H1 (cell line): ENCODE measurements at regions not wholly inside any gene's neighbourhood (a gene's known extent, or its start where the extent isn't known, plus 50 kb on each side); places are given as distances from the start of the nearest gene placed in this dataset.

Experiments used
- CTCF ChIA-PET: fragments of 300-600 bp; sonication (Branson Sonifier 250); formaldehyde crosslinking; loops from one replicate; lab custom pipeline; 2021; ENCODE audit not compliant: partially characterized antibody; lab: Charles Lee
- POLR2A ChIA-PET: fragments of 300-600 bp; sonication (Branson Sonifier 250); formaldehyde crosslinking; loops from one replicate; lab custom pipeline; 2021; ENCODE audit warnings: inconsistent platforms; ENCODE audit not compliant: partially characterized antibody; lab: Charles Lee
- DNase-seq, 2 experiments: peaks; one replicate each; pipeline versions ENCODE4 v3.0.0 to v3.0.0-alpha.2; 2010 to 2022; ENCODE audit warnings: low spot score in 2 of 2, low read depth in 1 of 2, mixed read lengths in 1 of 2
- FAIRE-seq: peaks from 2 replicates; lab custom pipeline; 2011; peaks lifted over from hg19 to GRCh38; lab: Jason Lieb, UNC
- H2AFZ ChIP-seq: 2 replicates; pipeline ENCODE4 v1.8.1; 2012; ENCODE audit warnings: low read length, inconsistent platforms
- H2AK5ac ChIP-seq: 2 replicates; pipeline ENCODE4 v1.6.1; 2013; ENCODE audit warnings: low read depth, low read length
- H2BK120ac ChIP-seq: replicated peaks from 2 replicates; pipeline ENCODE3; 2013; ENCODE audit warnings: low read depth, low read length, inconsistent platforms
- H2BK12ac ChIP-seq: 2 replicates; pipeline ENCODE4 v1.6.1; 2013; ENCODE audit warnings: low read depth, low read length
- H2BK15ac ChIP-seq: 2 replicates; pipeline ENCODE4 v1.6.1; 2013; ENCODE audit warnings: low read length
- H2BK20ac ChIP-seq: 2 replicates; pipeline ENCODE4 v1.6.1; 2013; ENCODE audit warnings: low read length
- H2BK5ac ChIP-seq: 2 replicates; pipeline ENCODE4 v1.6.1; 2013; ENCODE audit warnings: low read depth, low read length
- H3K14ac ChIP-seq: 2 replicates; pipeline ENCODE4 v1.6.1; 2013; ENCODE audit warnings: inconsistent platforms; ENCODE audit not compliant: insufficient read length
- H3K18ac ChIP-seq: 2 replicates; pipeline ENCODE4 v1.6.1; 2013; ENCODE audit warnings: low read length; ENCODE audit errors: extremely low read depth
- H3K23ac ChIP-seq: 2 replicates; pipeline ENCODE4 v1.6.1; 2013; ENCODE audit warnings: inconsistent platforms; ENCODE audit not compliant: insufficient read length
- H3K23me2 ChIP-seq: 2 replicates; pipeline ENCODE4 v1.6.1; 2013; ENCODE audit warnings: low read depth, low read length
- H3K27ac ChIP-seq: 2 replicates; pipeline ENCODE4 v1.6.1; 2011; ENCODE audit warnings: low read depth, low read length, inconsistent platforms
- H3K27me3 ChIP-seq, 4 experiments: replicated peaks in 1 of 4; 1 replicate in 1 of 4; 2 replicates in 3 of 4; pipeline versions ENCODE4 v1.6.1 to v1.8.1; 2011 to 2013; ENCODE audit warnings: low read length in 3 of 4, mild to moderate bottlenecking in 3 of 4, inconsistent platforms in 2 of 4, mixed read lengths in 2 of 4, moderate library complexity in 1 of 4; ENCODE audit not compliant: control insufficient read depth in 3 of 4, insufficient read depth in 3 of 4; ENCODE audit errors: extremely low read depth in 1 of 4
- H3K36me3 ChIP-seq, 4 experiments: 2 replicates each; pipeline versions ENCODE4 v1.6.1 to v1.8.1; 2011 to 2013; ENCODE audit warnings: mild to moderate bottlenecking in 4 of 4, low read length in 3 of 4, moderate library complexity in 2 of 4, control low read depth in 1 of 4, inconsistent platforms in 1 of 4; ENCODE audit not compliant: insufficient read depth in 4 of 4, control insufficient read depth in 2 of 4
- H3K4ac ChIP-seq: replicated peaks from 2 replicates; pipeline ENCODE3; 2013; ENCODE audit warnings: low read length, low read depth, mixed read lengths, inconsistent platforms; ENCODE audit not compliant: insufficient read length
- H3K4me1 ChIP-seq, 4 experiments: replicated peaks in 1 of 4; 1 replicate in 1 of 4; 2 replicates in 3 of 4; pipeline versions ENCODE4 v1.6.1 to v1.8.1; 2011 to 2013; ENCODE audit warnings: low read length in 3 of 4, inconsistent platforms in 2 of 4, mixed read lengths in 1 of 4; ENCODE audit not compliant: insufficient read depth in 4 of 4, control insufficient read depth in 3 of 4
- H3K4me2 ChIP-seq, 2 experiments: 2 replicates each; pipeline versions ENCODE4 v1.6.1 to v1.8.1; 2011 to 2013; ENCODE audit warnings: low read depth in 2 of 2, low read length in 2 of 2, control low read depth in 1 of 2, inconsistent platforms in 1 of 2, mild to moderate bottlenecking in 1 of 2; ENCODE audit not compliant: insufficient read depth in 1 of 2
- H3K4me3 ChIP-seq, 4 experiments: fragments of 200-600, 300-600 bp in 1 of 4; sonication (generic), shearing (Covaris generic), sonication (Bioruptor Twin) in 1 of 4; 2 replicates each; pipeline versions ENCODE4 v1.5.1 to v1.8.1; 2011 to 2016; ENCODE audit warnings: low read length in 4 of 4, low read depth in 3 of 4, control low read depth in 2 of 4, inconsistent platforms in 2 of 4, mild to moderate bottlenecking in 2 of 4, mixed read lengths in 1 of 4, moderate library complexity in 1 of 4; ENCODE audit not compliant: insufficient read depth in 2 of 4; ENCODE audit errors: extremely low read depth in 1 of 4
- H3K56ac ChIP-seq: replicated peaks from 2 replicates; pipeline ENCODE3; 2013; ENCODE audit warnings: low read depth, mild to moderate bottlenecking, mixed read lengths, low read length, inconsistent platforms; ENCODE audit not compliant: insufficient read length
- H3K79me1 ChIP-seq: 2 replicates; pipeline ENCODE4 v1.6.1; 2013; ENCODE audit warnings: low read depth, low read length, control low read depth
- H3K79me2 ChIP-seq, 2 experiments: 2 replicates each; pipeline versions ENCODE4 v1.6.1 to v1.8.1; 2012 to 2013; ENCODE audit warnings: low read length in 2 of 2, mild to moderate bottlenecking in 2 of 2, inconsistent platforms in 1 of 2; ENCODE audit not compliant: insufficient read depth in 2 of 2, control insufficient read depth in 1 of 2
- H3K9ac ChIP-seq, 4 experiments: replicated peaks in 1 of 4; 1 replicate in 1 of 4; 2 replicates in 3 of 4; pipeline versions ENCODE4 v1.6.1 to v1.8.1; 2011 to 2013; ENCODE audit warnings: low read depth in 3 of 4, low read length in 3 of 4, control low read depth in 2 of 4, mild to moderate bottlenecking in 2 of 4, moderate library complexity in 2 of 4, inconsistent platforms in 1 of 4; ENCODE audit errors: extremely low read depth in 1 of 4
- H3K9me3 ChIP-seq, 2 experiments: 2 replicates each; pipeline versions ENCODE4 v1.6.1 to v1.8.1; 2012 to 2013; ENCODE audit warnings: mild to moderate bottlenecking in 2 of 2, moderate library complexity in 2 of 2, control low read depth in 1 of 2, inconsistent platforms in 1 of 2, low read depth in 1 of 2, low read length in 1 of 2, mixed read lengths in 1 of 2; ENCODE audit not compliant: insufficient read depth in 2 of 2
- H4K20me1 ChIP-seq, 2 experiments: replicated peaks in 1 of 2; 2 replicates each; pipeline versions ENCODE3 to v1.8.1; 2011 to 2013; ENCODE audit warnings: inconsistent platforms in 2 of 2, low read length in 2 of 2, mild to moderate bottlenecking in 1 of 2; ENCODE audit not compliant: insufficient read depth in 2 of 2, control insufficient read depth in 1 of 2
- H4K5ac ChIP-seq: 2 replicates; pipeline ENCODE4 v1.6.1; 2013; ENCODE audit warnings: low read length, low read depth, mixed read lengths, inconsistent platforms; ENCODE audit not compliant: insufficient read length
- H4K8ac ChIP-seq: 2 replicates; pipeline ENCODE4 v1.8.0; 2013; ENCODE audit warnings: mild to moderate bottlenecking, moderate library complexity, low read length, inconsistent platforms; ENCODE audit not compliant: insufficient read depth; ENCODE audit errors: extremely low read depth
- H4K91ac ChIP-seq: replicated peaks from 2 replicates; pipeline ENCODE3; 2013; ENCODE audit warnings: low read length, mixed read lengths, inconsistent platforms; ENCODE audit not compliant: insufficient read length
- POLR2A ChIP-seq, 2 experiments: IDR thresholded peaks; 1 replicate in 1 of 2; 2 replicates in 1 of 2; pipeline ENCODE4 v1.6.1; 2011; ENCODE audit warnings: low read depth in 2 of 2, low read length in 2 of 2, mild to moderate bottlenecking in 2 of 2; ENCODE audit errors: control extremely low read depth in 1 of 2
- RBBP5 ChIP-seq: IDR thresholded peaks from 2 replicates; pipeline ENCODE4 v1.7.1; 2012; ENCODE audit warnings: low read depth, mild to moderate bottlenecking, inconsistent platforms, low read length, moderate library complexity, borderline replicate concordance
- SP1 ChIP-seq: IDR thresholded peaks from 2 replicates; pipeline ENCODE4 v1.6.1; 2011; ENCODE audit warnings: low read depth, low read length
- WGBS, 2 experiments: shearing (Covaris generic) in 1 of 2; methylation state at CpG; one replicate each; pipeline versions ENCODE4 v1.1.6 to v1.1.7; 2013 to 2015; ENCODE audit warnings: low lambda C conversion rate in 2 of 2, mixed read lengths in 2 of 2, inconsistent platforms in 1 of 2, low coverage in 1 of 2, missing lambda C conversion rate in 1 of 2; ENCODE audit not compliant: insufficient replicate concordance in 2 of 2, insufficient coverage in 1 of 2, insufficient read length in 1 of 2; ENCODE audit errors: extremely low coverage in 1 of 2, missing lambda C conversion rate in 1 of 2; 5-methylcytosine and 5-hydroxymethylcytosine counted together
- TF ChIP-seq, protein P1 (sequence below): IDR thresholded peaks from 2 replicates; pipeline ENCODE4 v1.6.1; 2012; ENCODE audit warnings: low read length, inconsistent platforms

DNA sequence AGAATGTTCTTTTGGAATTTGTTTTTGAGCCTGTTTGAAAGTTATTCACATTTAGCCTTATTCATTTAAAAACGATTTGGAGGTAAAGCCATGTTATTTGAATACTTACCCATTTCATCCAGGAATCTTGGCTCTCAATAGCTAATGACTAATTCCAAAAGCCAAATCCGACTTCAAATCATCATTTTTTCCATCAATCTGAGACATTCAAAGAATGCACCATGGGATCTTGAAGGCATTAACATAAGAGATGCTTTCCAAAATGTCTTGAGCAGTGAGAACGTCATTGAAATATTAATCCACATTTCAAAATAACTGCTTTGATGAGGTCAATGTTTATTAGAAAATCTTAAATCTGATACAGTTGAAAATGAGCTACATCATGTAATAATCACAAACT, 617.0 kb upstream of the RORB start:
- WGBS, 2 experiments: 90% methylated on average over 3 of the region's 3 CpGs; no CpG with 5 or more reads in 1 of the 2 experiments
- H4K91ac ChIP-seq: no peak overlapping the region
- no peak overlapping the region for H3K14ac ChIP-seq
- CTCF ChIA-PET: no interaction called here
- H3K4me1 ChIP-seq: no peaks in the 10 kb centered on the region
- H3K27me3 ChIP-seq: no peaks in the 10 kb centered on the region
- H2BK5ac ChIP-seq: no peak overlapping the region
- no peaks in the 10 kb centered on the region for H4K20me1 ChIP-seq
- DNase-seq (no peak), FAIRE-seq (no peak)
- no peaks in the 10 kb centered on the region for H3K79me2 ChIP-seq
- H2BK20ac ChIP-seq: no peak overlapping the region
- no peaks in the 10 kb centered on the region for H3K79me1 ChIP-seq
- H3K4me3 ChIP-seq: no peak overlapping the region
- H2BK120ac ChIP-seq: no peak overlapping the region
- no peak overlapping the region for H2BK15ac ChIP-seq
- H3K36me3 ChIP-seq: no peaks in the 10 kb centered on the region
- H3K56ac ChIP-seq: no peak overlapping the region
- no peak overlapping the region for H2AK5ac ChIP-seq
- TF ChIP-seq RBBP5 (no peak), POLR2A (IDR thresholded peaks at IDR 0.05; ENCODE audit: control extremely low read depth in 1 of 2, low read depth in 2 of 2, low read length in 2 of 2) (no peak), SP1 (no peak)
- TF ChIP-seq, protein P1, sequence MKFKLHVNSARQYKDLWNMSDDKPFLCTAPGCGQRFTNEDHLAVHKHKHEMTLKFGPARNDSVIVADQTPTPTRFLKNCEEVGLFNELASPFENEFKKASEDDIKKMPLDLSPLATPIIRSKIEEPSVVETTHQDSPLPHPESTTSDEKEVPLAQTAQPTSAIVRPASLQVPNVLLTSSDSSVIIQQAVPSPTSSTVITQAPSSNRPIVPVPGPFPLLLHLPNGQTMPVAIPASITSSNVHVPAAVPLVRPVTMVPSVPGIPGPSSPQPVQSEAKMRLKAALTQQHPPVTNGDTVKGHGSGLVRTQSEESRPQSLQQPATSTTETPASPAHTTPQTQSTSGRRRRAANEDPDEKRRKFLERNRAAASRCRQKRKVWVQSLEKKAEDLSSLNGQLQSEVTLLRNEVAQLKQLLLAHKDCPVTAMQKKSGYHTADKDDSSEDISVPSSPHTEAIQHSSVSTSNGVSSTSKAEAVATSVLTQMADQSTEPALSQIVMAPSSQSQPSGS: no peak
- no peak overlapping the region for H3K18ac ChIP-seq
- H3K9ac ChIP-seq: no peak overlapping the region
- POLR2A ChIA-PET: no interaction called here
- no peak overlapping the region for H2AFZ ChIP-seq
- no peak overlapping the region for H3K23ac ChIP-seq
- H3K4me2 ChIP-seq: no peak overlapping the region
- H4K8ac ChIP-seq: no peak overlapping the region
- H3K23me2 ChIP-seq: no peaks in the 10 kb centered on the region
- H4K5ac ChIP-seq: no peak overlapping the region
- H3K9me3 ChIP-seq: no peaks in the 10 kb centered on the region; a peak in 1 of 4 replicates
- H3K4ac ChIP-seq: no peak overlapping the region
- no peak overlapping the region for H2BK12ac ChIP-seq
- no peak overlapping the region for H3K27ac ChIP-seq
